ENCODE measurements at regions not wholly inside any gene's neighbourhood (a gene's known extent, or its start where the extent isn't known, plus 50 kb on each side); places are given as distances from the start of the nearest gene placed in this dataset.

GRCh38 chr3:94596887-94597566, 534.2 kb downstream of the NSUN3 start:
- H3K4me3 ChIP-seq (ENCODE audit: low read depth in 1 of 5, low read length in 5 of 5), result no peak overlapping the region
- H3K9ac ChIP-seq (ENCODE audit: low read length in 5 of 5), result no peak overlapping the region
- H3K36me3 ChIP-seq (ENCODE audit: control insufficient read depth in 5 of 5, insufficient read depth in 5 of 5, low read length in 5 of 5), result no peaks in the 10 kb centered on the region
- no peaks in the 10 kb centered on the region for H3K27me3 ChIP-seq (ENCODE audit: control insufficient read depth in 5 of 5, insufficient read depth in 4 of 5, low read length in 5 of 5)
- H3K4me1 ChIP-seq (ENCODE audit: control insufficient read depth in 5 of 5, insufficient read depth in 5 of 5, low read length in 5 of 5), result no peaks in the 10 kb centered on the region
- no peak overlapping the region for H3K27ac ChIP-seq (ENCODE audit: low read depth, low read length)
- no peaks in the 10 kb centered on the region for H3K9me3 ChIP-seq (ENCODE audit: control insufficient read depth in 5 of 5, low read length in 5 of 5)

GRCh38 chr3:94607778-94608177, 544.9 kb downstream of the NSUN3 start:
- H3K4me1 ChIP-seq (ENCODE audit: control insufficient read depth in 5 of 5, insufficient read depth in 5 of 5, low read length in 5 of 5), result no peaks in the 10 kb centered on the region
- H3K27ac ChIP-seq (ENCODE audit: low read depth, low read length), result no peak overlapping the region
- no peak overlapping the region for H3K4me3 ChIP-seq (ENCODE audit: low read depth in 1 of 5, low read length in 5 of 5)
- H3K27me3 ChIP-seq (ENCODE audit: control insufficient read depth in 5 of 5, insufficient read depth in 4 of 5, low read length in 5 of 5), result no peaks in the 10 kb centered on the region
- no peaks in the 10 kb centered on the region for H3K9me3 ChIP-seq (ENCODE audit: control insufficient read depth in 5 of 5, low read length in 5 of 5)
- no peaks in the 10 kb centered on the region for H3K36me3 ChIP-seq (ENCODE audit: control insufficient read depth in 5 of 5, insufficient read depth in 5 of 5, low read length in 5 of 5)
- no peak overlapping the region for H3K9ac ChIP-seq (ENCODE audit: low read length in 5 of 5)

- no peaks in the 10 kb centered on the region for H3K36me3 ChIP-seq (ENCODE audit: control insufficient read depth in 5 of 5, insufficient read depth in 5 of 5, low read length in 5 of 5)
- no peak overlapping the region for H3K9ac ChIP-seq (ENCODE audit: low read length in 5 of 5)
- H3K27ac ChIP-seq (ENCODE audit: low read depth, low read length), result no peak overlapping the region
- H3K4me3 ChIP-seq (ENCODE audit: low read depth in 1 of 5, low read length in 5 of 5), result no peak overlapping the region
- H3K27me3 ChIP-seq (ENCODE audit: control insufficient read depth in 5 of 5, insufficient read depth in 4 of 5, low read length in 5 of 5), result no peaks in the 10 kb centered on the region
- no peaks in the 10 kb centered on the region for H3K4me1 ChIP-seq (ENCODE audit: control insufficient read depth in 5 of 5, insufficient read depth in 5 of 5, low read length in 5 of 5)
- H3K9me3 ChIP-seq (ENCODE audit: control insufficient read depth in 5 of 5, low read length in 5 of 5), result no peaks in the 10 kb centered on the region
Observed at GRCh38 chr3:94609908-94610307, 547.0 kb downstream of the NSUN3 start.

GRCh38 chr3:94611596-94611995, 548.7 kb downstream of the NSUN3 start:
- H3K4me1 ChIP-seq (ENCODE audit: control insufficient read depth in 5 of 5, insufficient read depth in 5 of 5, low read length in 5 of 5), result no peaks in the 10 kb centered on the region
- H3K9ac ChIP-seq (ENCODE audit: low read length in 5 of 5), result no peak overlapping the region
- no peak overlapping the region for H3K4me3 ChIP-seq (ENCODE audit: low read depth in 1 of 5, low read length in 5 of 5)
- no peaks in the 10 kb centered on the region for H3K9me3 ChIP-seq (ENCODE audit: control insufficient read depth in 5 of 5, low read length in 5 of 5)
- no peaks in the 10 kb centered on the region for H3K27me3 ChIP-seq (ENCODE audit: control insufficient read depth in 5 of 5, insufficient read depth in 4 of 5, low read length in 5 of 5)
- no peaks in the 10 kb centered on the region for H3K36me3 ChIP-seq (ENCODE audit: control insufficient read depth in 5 of 5, insufficient read depth in 5 of 5, low read length in 5 of 5)
- H3K27ac ChIP-seq (ENCODE audit: low read depth, low read length), result no peak overlapping the region

- Histone ChIP-seq H3K9me3 (ENCODE audit: control insufficient read depth in 5 of 5, low read length in 5 of 5) (no peaks in the 10 kb centered on the region), H3K4me3 (ENCODE audit: low read depth in 1 of 5, low read length in 5 of 5) (no peak overlapping the region), H3K27ac (ENCODE audit: low read depth, low read length) (no peak overlapping the region), H3K9ac (ENCODE audit: low read length in 5 of 5) (no peak overlapping the region), H3K36me3 (ENCODE audit: control insufficient read depth in 5 of 5, insufficient read depth in 5 of 5, low read length in 5 of 5) (no peaks in the 10 kb centered on the region), H3K4me1 (ENCODE audit: control insufficient read depth in 5 of 5, insufficient read depth in 5 of 5, low read length in 5 of 5) (no peaks in the 10 kb centered on the region), H3K27me3 (ENCODE audit: control insufficient read depth in 5 of 5, insufficient read depth in 4 of 5, low read length in 5 of 5) (no peaks in the 10 kb centered on the region)
Observed at GRCh38 chr3:94612631-94613030, 549.8 kb downstream of the NSUN3 start.

GRCh38 chr3:94614192-94614591, 551.3 kb downstream of the NSUN3 start:
- Histone ChIP-seq H3K9me3 (ENCODE audit: control insufficient read depth in 5 of 5, low read length in 5 of 5) (no peaks in the 10 kb centered on the region), H3K4me3 (ENCODE audit: low read depth in 1 of 5, low read length in 5 of 5) (no peak overlapping the region), H3K4me1 (ENCODE audit: control insufficient read depth in 5 of 5, insufficient read depth in 5 of 5, low read length in 5 of 5) (no peaks in the 10 kb centered on the region), H3K9ac (ENCODE audit: low read length in 5 of 5) (no peak overlapping the region), H3K27me3 (ENCODE audit: control insufficient read depth in 5 of 5, insufficient read depth in 4 of 5, low read length in 5 of 5) (no peaks in the 10 kb centered on the region), H3K27ac (ENCODE audit: low read depth, low read length) (no peak overlapping the region), H3K36me3 (ENCODE audit: control insufficient read depth in 5 of 5, insufficient read depth in 5 of 5, low read length in 5 of 5) (no peaks in the 10 kb centered on the region)

- no peak overlapping the region for H3K4me3 ChIP-seq (ENCODE audit: low read depth in 1 of 5, low read length in 5 of 5)
- H3K9me3 ChIP-seq (ENCODE audit: control insufficient read depth in 5 of 5, low read length in 5 of 5), result no peaks in the 10 kb centered on the region
- H3K27me3 ChIP-seq (ENCODE audit: control insufficient read depth in 5 of 5, insufficient read depth in 4 of 5, low read length in 5 of 5), result no peaks in the 10 kb centered on the region
- H3K4me1 ChIP-seq (ENCODE audit: control insufficient read depth in 5 of 5, insufficient read depth in 5 of 5, low read length in 5 of 5), result no peaks in the 10 kb centered on the region
- H3K9ac ChIP-seq (ENCODE audit: low read length in 5 of 5), result no peak overlapping the region
- H3K27ac ChIP-seq (ENCODE audit: low read depth, low read length), result no peak overlapping the region
- H3K36me3 ChIP-seq (ENCODE audit: control insufficient read depth in 5 of 5, insufficient read depth in 5 of 5, low read length in 5 of 5), result no peaks in the 10 kb centered on the region
Observed at GRCh38 chr3:94615275-94616065, 552.6 kb downstream of the NSUN3 start.

- H3K4me3 ChIP-seq (ENCODE audit: low read depth in 1 of 5, low read length in 5 of 5), result no peak overlapping the region
- no peaks in the 10 kb centered on the region for H3K4me1 ChIP-seq (ENCODE audit: control insufficient read depth in 5 of 5, insufficient read depth in 5 of 5, low read length in 5 of 5)
- no peak overlapping the region for H3K27ac ChIP-seq (ENCODE audit: low read depth, low read length)
- no peaks in the 10 kb centered on the region for H3K36me3 ChIP-seq (ENCODE audit: control insufficient read depth in 5 of 5, insufficient read depth in 5 of 5, low read length in 5 of 5)
- H3K9ac ChIP-seq (ENCODE audit: low read length in 5 of 5), result no peak overlapping the region
- H3K27me3 ChIP-seq (ENCODE audit: control insufficient read depth in 5 of 5, insufficient read depth in 4 of 5, low read length in 5 of 5), result no peaks in the 10 kb centered on the region
- no peaks in the 10 kb centered on the region for H3K9me3 ChIP-seq (ENCODE audit: control insufficient read depth in 5 of 5, low read length in 5 of 5)
Observed at GRCh38 chr3:94616833-94617232, 554.0 kb downstream of the NSUN3 start.

- no peaks in the 10 kb centered on the region for H3K36me3 ChIP-seq (ENCODE audit: control insufficient read depth in 5 of 5, insufficient read depth in 5 of 5, low read length in 5 of 5)
- no peaks in the 10 kb centered on the region for H3K9me3 ChIP-seq (ENCODE audit: control insufficient read depth in 5 of 5, low read length in 5 of 5)
- no peak overlapping the region for H3K9ac ChIP-seq (ENCODE audit: low read length in 5 of 5)
- no peak overlapping the region for H3K4me3 ChIP-seq (ENCODE audit: low read depth in 1 of 5, low read length in 5 of 5)
- H3K4me1 ChIP-seq (ENCODE audit: control insufficient read depth in 5 of 5, insufficient read depth in 5 of 5, low read length in 5 of 5), result no peaks in the 10 kb centered on the region
- H3K27ac ChIP-seq (ENCODE audit: low read depth, low read length), result no peak overlapping the region
- H3K27me3 ChIP-seq (ENCODE audit: control insufficient read depth in 5 of 5, insufficient read depth in 4 of 5, low read length in 5 of 5), result no peaks in the 10 kb centered on the region
Observed at GRCh38 chr3:94617312-94617711, 554.5 kb downstream of the NSUN3 start.

GRCh38 chr3:94619643-94620042, 556.8 kb downstream of the NSUN3 start:
- H3K4me1 ChIP-seq (ENCODE audit: control insufficient read depth in 5 of 5, insufficient read depth in 5 of 5, low read length in 5 of 5), result no peaks in the 10 kb centered on the region
- H3K27me3 ChIP-seq (ENCODE audit: control insufficient read depth in 5 of 5, insufficient read depth in 4 of 5, low read length in 5 of 5), result no peaks in the 10 kb centered on the region
- H3K27ac ChIP-seq (ENCODE audit: low read depth, low read length), result no peak overlapping the region
- H3K9me3 ChIP-seq (ENCODE audit: control insufficient read depth in 5 of 5, low read length in 5 of 5), result no peaks in the 10 kb centered on the region
- no peak overlapping the region for H3K4me3 ChIP-seq (ENCODE audit: low read depth in 1 of 5, low read length in 5 of 5)
- no peaks in the 10 kb centered on the region for H3K36me3 ChIP-seq (ENCODE audit: control insufficient read depth in 5 of 5, insufficient read depth in 5 of 5, low read length in 5 of 5)
- no peak overlapping the region for H3K9ac ChIP-seq (ENCODE audit: low read length in 5 of 5)

Measured in subcutaneous abdominal adipose tissue (tissue), 5 donors.